ENCODE measurements at regions not wholly inside any gene's neighbourhood (a gene's known extent, or its start where the extent isn't known, plus 50 kb on each side); places are given as distances from the start of the nearest gene placed in this dataset.

DNA sequence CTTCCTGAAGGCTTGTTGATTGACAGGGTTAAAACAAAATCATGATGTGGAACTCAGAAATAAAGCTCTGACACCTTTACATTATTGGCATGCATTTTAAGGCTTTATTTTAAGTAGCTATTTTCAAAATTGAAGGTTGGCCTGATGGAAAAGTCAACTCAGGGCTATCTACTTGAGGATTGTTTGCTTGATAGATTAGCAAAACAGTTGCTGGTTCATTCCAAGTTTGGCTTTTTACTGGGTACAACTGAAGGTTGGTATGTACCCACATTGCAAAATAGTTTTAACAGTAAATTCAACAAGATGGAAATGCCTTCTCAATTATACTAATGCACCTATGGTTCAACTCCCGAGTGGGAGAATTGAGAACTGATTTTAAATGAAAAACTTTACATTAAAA lies 161.8 kb upstream of the ELL2 start:
- H3K27ac Mint-ChIP-seq, result no peak overlapping the region
- H3K4me3 Mint-ChIP-seq, result no peak overlapping the region
- no peaks in the 10 kb centered on the region for H3K27me3 Mint-ChIP-seq (ENCODE audit: low read depth)
- DNase-seq (ENCODE audit: low spot score), result no peak
- ChIA-PET CTCF (no interaction called here), POLR2A (no interaction called here)
- TF ChIP-seq EMX1 (CRISPR knock-in tag; IDR thresholded peaks at IDR 0.05) (no peak), SMAD4 (CRISPR knock-in tag; IDR thresholded peaks at IDR 0.05) (no peak), KAT7 (CRISPR knock-in tag; IDR thresholded peaks at IDR 0.05; ENCODE audit: borderline replicate concordance) (no peak)
- ATAC-seq, result no peak
- H3K36me3 Mint-ChIP-seq, result no peaks in the 10 kb centered on the region
- peaks cover 23% of the 10 kb centered on the region for H3K4me1 Mint-ChIP-seq
- no peaks in the 10 kb centered on the region for H3K9me3 Mint-ChIP-seq

DNA sequence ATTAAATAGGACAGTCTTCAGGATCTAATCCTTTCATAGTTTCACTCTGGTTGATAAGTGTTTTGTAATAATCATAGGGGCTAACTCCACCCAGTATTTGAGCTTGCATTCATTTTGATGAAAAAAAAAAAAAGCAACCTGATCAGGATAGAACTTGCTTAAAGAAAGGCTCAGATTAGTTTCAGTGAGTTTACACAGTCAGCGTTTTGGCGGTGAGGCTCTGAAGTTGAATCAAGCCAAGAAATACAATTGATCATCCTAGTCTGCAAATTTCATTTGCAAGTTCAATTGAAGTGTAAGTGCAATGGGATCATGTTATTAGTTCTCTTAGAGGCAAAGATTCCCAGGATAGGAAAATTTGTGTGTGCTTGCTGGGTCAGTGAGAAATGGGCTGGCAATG lies 159.7 kb upstream of the ELL2 start:
- H3K27me3 Mint-ChIP-seq (ENCODE audit: low read depth), result no peaks in the 10 kb centered on the region
- H3K27ac Mint-ChIP-seq, result no peak overlapping the region
- DNase-seq (ENCODE audit: low spot score), result no peak
- ATAC-seq, result no peak
- no peaks in the 10 kb centered on the region for H3K36me3 Mint-ChIP-seq
- POLR2A ChIA-PET, result no interaction called here
- H3K9me3 Mint-ChIP-seq, result no peaks in the 10 kb centered on the region
- CTCF ChIA-PET, result no interaction called here
- H3K4me1 Mint-ChIP-seq, result peaks cover 19% of the 10 kb centered on the region
- no peak overlapping the region for H3K4me3 Mint-ChIP-seq
- no peak for TF ChIP-seq ZNF138 (CRISPR knock-in tag; conservative IDR thresholded peaks at IDR 0.05)
- TF ChIP-seq ZNF671 (CRISPR knock-in tag; IDR thresholded peaks at IDR 0.05), result no peak
- no peak for TF ChIP-seq JUN (CRISPR knock-in tag; IDR thresholded peaks at IDR 0.05)
- TF ChIP-seq, protein P1, sequence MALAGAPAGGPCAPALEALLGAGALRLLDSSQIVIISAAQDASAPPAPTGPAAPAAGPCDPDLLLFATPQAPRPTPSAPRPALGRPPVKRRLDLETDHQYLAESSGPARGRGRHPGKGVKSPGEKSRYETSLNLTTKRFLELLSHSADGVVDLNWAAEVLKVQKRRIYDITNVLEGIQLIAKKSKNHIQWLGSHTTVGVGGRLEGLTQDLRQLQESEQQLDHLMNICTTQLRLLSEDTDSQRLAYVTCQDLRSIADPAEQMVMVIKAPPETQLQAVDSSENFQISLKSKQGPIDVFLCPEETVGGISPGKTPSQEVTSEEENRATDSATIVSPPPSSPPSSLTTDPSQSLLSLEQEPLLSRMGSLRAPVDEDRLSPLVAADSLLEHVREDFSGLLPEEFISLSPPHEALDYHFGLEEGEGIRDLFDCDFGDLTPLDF (CRISPR knock-in tag; IDR thresholded peaks at IDR 0.05), result no peak
- TF ChIP-seq, protein P2, sequence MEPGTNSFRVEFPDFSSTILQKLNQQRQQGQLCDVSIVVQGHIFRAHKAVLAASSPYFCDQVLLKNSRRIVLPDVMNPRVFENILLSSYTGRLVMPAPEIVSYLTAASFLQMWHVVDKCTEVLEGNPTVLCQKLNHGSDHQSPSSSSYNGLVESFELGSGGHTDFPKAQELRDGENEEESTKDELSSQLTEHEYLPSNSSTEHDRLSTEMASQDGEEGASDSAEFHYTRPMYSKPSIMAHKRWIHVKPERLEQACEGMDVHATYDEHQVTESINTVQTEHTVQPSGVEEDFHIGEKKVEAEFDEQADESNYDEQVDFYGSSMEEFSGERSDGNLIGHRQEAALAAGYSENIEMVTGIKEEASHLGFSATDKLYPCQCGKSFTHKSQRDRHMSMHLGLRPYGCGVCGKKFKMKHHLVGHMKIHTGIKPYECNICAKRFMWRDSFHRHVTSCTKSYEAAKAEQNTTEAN (CRISPR knock-in tag; IDR thresholded peaks at IDR 0.05), result no peak
- no peak for TF ChIP-seq ZNF396 (CRISPR knock-in tag; IDR thresholded peaks at IDR 0.05; ENCODE audit: borderline replicate concordance)
- TF ChIP-seq NFATC4 (CRISPR knock-in tag; IDR thresholded peaks at IDR 0.05), result no peak
- TF ChIP-seq ZNF219 (CRISPR knock-in tag; IDR thresholded peaks at IDR 0.05; ENCODE audit: borderline replicate concordance), result no peak
- TF ChIP-seq ZNF317 (CRISPR knock-in tag; IDR thresholded peaks at IDR 0.05; ENCODE audit: borderline replicate concordance, low read depth), result no peak
- TF ChIP-seq TEAD4 (CRISPR knock-in tag; IDR thresholded peaks at IDR 0.05), result no peak
- TF ChIP-seq, protein P3, sequence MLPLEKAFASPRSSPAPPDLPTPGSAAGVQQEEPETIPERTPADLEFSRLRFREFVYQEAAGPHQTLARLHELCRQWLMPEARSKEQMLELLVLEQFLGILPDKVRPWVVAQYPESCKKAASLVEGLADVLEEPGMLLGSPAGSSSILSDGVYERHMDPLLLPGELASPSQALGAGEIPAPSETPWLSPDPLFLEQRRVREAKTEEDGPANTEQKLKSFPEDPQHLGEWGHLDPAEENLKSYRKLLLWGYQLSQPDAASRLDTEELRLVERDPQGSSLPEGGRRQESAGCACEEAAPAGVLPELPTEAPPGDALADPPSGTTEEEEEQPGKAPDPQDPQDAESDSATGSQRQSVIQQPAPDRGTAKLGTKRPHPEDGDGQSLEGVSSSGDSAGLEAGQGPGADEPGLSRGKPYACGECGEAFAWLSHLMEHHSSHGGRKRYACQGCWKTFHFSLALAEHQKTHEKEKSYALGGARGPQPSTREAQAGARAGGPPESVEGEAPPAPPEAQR (CRISPR knock-in tag; IDR thresholded peaks at IDR 0.05), result no peak
- no peak for TF ChIP-seq FOXJ3 (CRISPR knock-in tag; IDR thresholded peaks at IDR 0.05; ENCODE audit: borderline replicate concordance)
- TF ChIP-seq, protein P4, sequence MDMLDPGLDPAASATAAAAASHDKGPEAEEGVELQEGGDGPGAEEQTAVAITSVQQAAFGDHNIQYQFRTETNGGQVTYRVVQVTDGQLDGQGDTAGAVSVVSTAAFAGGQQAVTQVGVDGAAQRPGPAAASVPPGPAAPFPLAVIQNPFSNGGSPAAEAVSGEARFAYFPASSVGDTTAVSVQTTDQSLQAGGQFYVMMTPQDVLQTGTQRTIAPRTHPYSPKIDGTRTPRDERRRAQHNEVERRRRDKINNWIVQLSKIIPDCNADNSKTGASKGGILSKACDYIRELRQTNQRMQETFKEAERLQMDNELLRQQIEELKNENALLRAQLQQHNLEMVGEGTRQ (CRISPR knock-in tag; IDR thresholded peaks at IDR 0.05), result no peak
- TF ChIP-seq MXD4 (CRISPR knock-in tag; IDR thresholded peaks at IDR 0.05; ENCODE audit: borderline replicate concordance), result no peak

DNA sequence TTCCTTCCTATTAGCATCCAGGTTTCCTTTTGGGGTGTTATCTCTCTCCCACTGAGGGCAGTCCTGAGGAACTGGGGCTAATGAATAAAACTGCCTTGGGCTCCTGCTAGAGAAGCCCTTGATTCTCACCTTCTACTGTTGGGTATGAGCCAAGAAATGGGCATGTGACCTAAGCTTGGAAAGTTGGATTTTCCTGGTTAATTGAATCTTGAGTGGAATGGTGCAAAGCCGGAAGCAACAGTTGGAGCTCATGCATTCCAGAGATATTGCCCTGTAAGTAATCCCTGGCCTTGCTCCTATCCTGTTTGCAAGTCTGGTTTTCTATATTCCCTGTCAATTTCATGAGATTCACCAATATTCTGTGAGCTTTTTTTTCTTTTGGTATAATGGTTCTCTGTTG lies 158.5 kb upstream of the ELL2 start:
- H3K27me3 Mint-ChIP-seq (ENCODE audit: low read depth), result no peaks in the 10 kb centered on the region
- H3K27ac Mint-ChIP-seq, result no peak overlapping the region
- POLR2A ChIA-PET, result no interaction called here
- DNase-seq (ENCODE audit: low spot score) (no peak), ATAC-seq (no peak)
- no peaks in the 10 kb centered on the region for H3K9me3 Mint-ChIP-seq
- H3K36me3 Mint-ChIP-seq, result no peaks in the 10 kb centered on the region
- H3K4me3 Mint-ChIP-seq, result no peak overlapping the region
- H3K4me1 Mint-ChIP-seq, result peaks cover 12% of the 10 kb centered on the region
- CTCF ChIA-PET, result no interaction called here
- TF ChIP-seq ZNF232 (CRISPR knock-in tag; IDR thresholded peaks at IDR 0.05) (no peak), MYBL2 (CRISPR knock-in tag; IDR thresholded peaks at IDR 0.05) (no peak), NR3C1 (CRISPR knock-in tag; conservative IDR thresholded peaks at IDR 0.05; ENCODE audit: low read depth) (no peak), NFE2L1 (CRISPR knock-in tag; IDR thresholded peaks at IDR 0.05) (no peak), NR2C2 (CRISPR knock-in tag; IDR thresholded peaks at IDR 0.05) (no peak)
- TF ChIP-seq, protein P5, sequence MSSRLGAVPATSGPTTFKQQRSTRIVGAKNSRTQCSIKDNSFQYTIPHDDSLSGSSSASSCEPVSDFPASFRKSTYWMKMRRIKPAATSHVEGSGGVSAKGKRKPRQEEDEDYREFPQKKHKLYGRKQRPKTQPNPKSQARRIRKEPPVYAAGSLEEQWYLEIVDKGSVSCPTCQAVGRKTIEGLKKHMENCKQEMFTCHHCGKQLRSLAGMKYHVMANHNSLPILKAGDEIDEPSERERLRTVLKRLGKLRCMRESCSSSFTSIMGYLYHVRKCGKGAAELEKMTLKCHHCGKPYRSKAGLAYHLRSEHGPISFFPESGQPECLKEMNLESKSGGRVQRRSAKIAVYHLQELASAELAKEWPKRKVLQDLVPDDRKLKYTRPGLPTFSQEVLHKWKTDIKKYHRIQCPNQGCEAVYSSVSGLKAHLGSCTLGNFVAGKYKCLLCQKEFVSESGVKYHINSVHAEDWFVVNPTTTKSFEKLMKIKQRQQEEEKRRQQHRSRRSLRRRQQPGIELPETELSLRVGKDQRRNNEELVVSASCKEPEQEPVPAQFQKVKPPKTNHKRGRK (CRISPR knock-in tag; IDR thresholded peaks at IDR 0.05; ENCODE audit: borderline replicate concordance), result no peak
- TF ChIP-seq, protein P4 (CRISPR knock-in tag; IDR thresholded peaks at IDR 0.05), result no peak
- TF ChIP-seq, protein P6, sequence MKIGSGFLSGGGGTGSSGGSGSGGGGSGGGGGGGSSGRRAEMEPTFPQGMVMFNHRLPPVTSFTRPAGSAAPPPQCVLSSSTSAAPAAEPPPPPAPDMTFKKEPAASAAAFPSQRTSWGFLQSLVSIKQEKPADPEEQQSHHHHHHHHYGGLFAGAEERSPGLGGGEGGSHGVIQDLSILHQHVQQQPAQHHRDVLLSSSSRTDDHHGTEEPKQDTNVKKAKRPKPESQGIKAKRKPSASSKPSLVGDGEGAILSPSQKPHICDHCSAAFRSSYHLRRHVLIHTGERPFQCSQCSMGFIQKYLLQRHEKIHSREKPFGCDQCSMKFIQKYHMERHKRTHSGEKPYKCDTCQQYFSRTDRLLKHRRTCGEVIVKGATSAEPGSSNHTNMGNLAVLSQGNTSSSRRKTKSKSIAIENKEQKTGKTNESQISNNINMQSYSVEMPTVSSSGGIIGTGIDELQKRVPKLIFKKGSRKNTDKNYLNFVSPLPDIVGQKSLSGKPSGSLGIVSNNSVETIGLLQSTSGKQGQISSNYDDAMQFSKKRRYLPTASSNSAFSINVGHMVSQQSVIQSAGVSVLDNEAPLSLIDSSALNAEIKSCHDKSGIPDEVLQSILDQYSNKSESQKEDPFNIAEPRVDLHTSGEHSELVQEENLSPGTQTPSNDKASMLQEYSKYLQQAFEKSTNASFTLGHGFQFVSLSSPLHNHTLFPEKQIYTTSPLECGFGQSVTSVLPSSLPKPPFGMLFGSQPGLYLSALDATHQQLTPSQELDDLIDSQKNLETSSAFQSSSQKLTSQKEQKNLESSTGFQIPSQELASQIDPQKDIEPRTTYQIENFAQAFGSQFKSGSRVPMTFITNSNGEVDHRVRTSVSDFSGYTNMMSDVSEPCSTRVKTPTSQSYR (CRISPR knock-in tag; IDR thresholded peaks at IDR 0.05), result no peak
